ENCODE measurements at regions not wholly inside any gene's neighbourhood (a gene's known extent, or its start where the extent isn't known, plus 50 kb on each side); places are given as distances from the start of the nearest gene placed in this dataset.

GRCh38 chr5:159850160-159850559 is 66.1 kb upstream of the ADRA1B start:
- no peak for TF ChIP-seq CTCF (IDR thresholded peaks at IDR 0.05; ENCODE audit: low read length)
- TF ChIP-seq EZH2 (optimal IDR thresholded peaks at IDR 0.05; ENCODE audit: low read depth, low read length): no peak
